ENCODE measurements at regions not wholly inside any gene's neighbourhood (a gene's known extent, or its start where the extent isn't known, plus 50 kb on each side); places are given as distances from the start of the nearest gene placed in this dataset.

DNA sequence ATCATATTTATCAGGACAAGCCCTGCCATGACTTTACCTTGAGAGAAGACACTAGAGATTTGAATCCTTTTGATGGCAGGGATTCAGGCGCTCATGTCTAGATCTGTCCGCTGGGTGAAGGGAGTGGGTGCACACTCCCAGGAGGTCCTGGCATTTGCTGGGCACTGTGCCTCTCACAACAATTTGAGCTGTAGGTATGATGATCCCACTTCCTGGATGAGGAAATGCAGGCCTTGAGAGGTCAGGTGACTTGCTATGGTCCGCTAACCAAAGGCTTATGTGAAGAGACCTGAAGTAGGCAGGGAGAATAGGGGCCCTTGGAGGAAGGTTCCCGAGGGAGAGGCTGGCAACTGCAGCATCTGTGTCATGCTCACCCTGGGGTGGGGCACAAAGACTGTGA, 206.1 kb downstream of the HAUS1 start:
- TF ChIP-seq, protein P1, sequence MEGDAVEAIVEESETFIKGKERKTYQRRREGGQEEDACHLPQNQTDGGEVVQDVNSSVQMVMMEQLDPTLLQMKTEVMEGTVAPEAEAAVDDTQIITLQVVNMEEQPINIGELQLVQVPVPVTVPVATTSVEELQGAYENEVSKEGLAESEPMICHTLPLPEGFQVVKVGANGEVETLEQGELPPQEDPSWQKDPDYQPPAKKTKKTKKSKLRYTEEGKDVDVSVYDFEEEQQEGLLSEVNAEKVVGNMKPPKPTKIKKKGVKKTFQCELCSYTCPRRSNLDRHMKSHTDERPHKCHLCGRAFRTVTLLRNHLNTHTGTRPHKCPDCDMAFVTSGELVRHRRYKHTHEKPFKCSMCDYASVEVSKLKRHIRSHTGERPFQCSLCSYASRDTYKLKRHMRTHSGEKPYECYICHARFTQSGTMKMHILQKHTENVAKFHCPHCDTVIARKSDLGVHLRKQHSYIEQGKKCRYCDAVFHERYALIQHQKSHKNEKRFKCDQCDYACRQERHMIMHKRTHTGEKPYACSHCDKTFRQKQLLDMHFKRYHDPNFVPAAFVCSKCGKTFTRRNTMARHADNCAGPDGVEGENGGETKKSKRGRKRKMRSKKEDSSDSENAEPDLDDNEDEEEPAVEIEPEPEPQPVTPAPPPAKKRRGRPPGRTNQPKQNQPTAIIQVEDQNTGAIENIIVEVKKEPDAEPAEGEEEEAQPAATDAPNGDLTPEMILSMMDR (conservative IDR thresholded peaks at IDR 0.05), result no peak
- TF ChIP-seq EZH2 (IDR thresholded peaks at IDR 0.05; ENCODE audit: low read depth), result no peak
